ENCODE measurements at regions not wholly inside any gene's neighbourhood (a gene's known extent, or its start where the extent isn't known, plus 50 kb on each side); places are given as distances from the start of the nearest gene placed in this dataset.

- no peak for TF ChIP-seq CTCF (IDR thresholded peaks at IDR 0.05; ENCODE audit: low read depth, low read length)
- H3K4me3 ChIP-seq (ENCODE audit: low read depth, low read length) = no peak overlapping the region
These were observed 68.7 kb upstream of the FN1 start for GRCh38 chr2:215504547-215504946.

- TF ChIP-seq CTCF (IDR thresholded peaks at IDR 0.05; ENCODE audit: low read depth, low read length) = no peak
- no peak overlapping the region for H3K4me3 ChIP-seq (ENCODE audit: low read depth, low read length)
These were observed 67.5 kb upstream of the FN1 start for GRCh38 chr2:215503381-215503780.

GRCh38 chr2:215500466-215500865 is 64.6 kb upstream of the FN1 start:
- TF ChIP-seq CTCF (IDR thresholded peaks at IDR 0.05; ENCODE audit: low read depth, low read length) = no peak
- no peak overlapping the region for H3K4me3 ChIP-seq (ENCODE audit: low read depth, low read length)

GRCh38 chr2:215499331-215499730 is 63.5 kb upstream of the FN1 start:
- H3K4me3 ChIP-seq (ENCODE audit: low read depth, low read length) = no peak overlapping the region
- TF ChIP-seq CTCF (IDR thresholded peaks at IDR 0.05; ENCODE audit: low read depth, low read length) = no peak

- H3K4me3 ChIP-seq (ENCODE audit: low read depth, low read length) = no peak overlapping the region
- no peak for TF ChIP-seq CTCF (IDR thresholded peaks at IDR 0.05; ENCODE audit: low read depth, low read length)
These were observed 62.6 kb upstream of the FN1 start for GRCh38 chr2:215498431-215498830.

GRCh38 chr2:215493376-215493775 is 57.5 kb upstream of the FN1 start:
- H3K4me3 ChIP-seq (ENCODE audit: low read depth, low read length) = no peak overlapping the region
- TF ChIP-seq CTCF (IDR thresholded peaks at IDR 0.05; ENCODE audit: low read depth, low read length) = no peak

- no peak for TF ChIP-seq CTCF (IDR thresholded peaks at IDR 0.05; ENCODE audit: low read depth, low read length)
- H3K4me3 ChIP-seq (ENCODE audit: low read depth, low read length) = no peak overlapping the region
These were observed 53.5 kb upstream of the FN1 start for GRCh38 chr2:215489288-215489848.

All from WI38 (cell line).